ENCODE measurements at regions not wholly inside any gene's neighbourhood (a gene's known extent, or its start where the extent isn't known, plus 50 kb on each side); places are given as distances from the start of the nearest gene placed in this dataset.

DNA sequence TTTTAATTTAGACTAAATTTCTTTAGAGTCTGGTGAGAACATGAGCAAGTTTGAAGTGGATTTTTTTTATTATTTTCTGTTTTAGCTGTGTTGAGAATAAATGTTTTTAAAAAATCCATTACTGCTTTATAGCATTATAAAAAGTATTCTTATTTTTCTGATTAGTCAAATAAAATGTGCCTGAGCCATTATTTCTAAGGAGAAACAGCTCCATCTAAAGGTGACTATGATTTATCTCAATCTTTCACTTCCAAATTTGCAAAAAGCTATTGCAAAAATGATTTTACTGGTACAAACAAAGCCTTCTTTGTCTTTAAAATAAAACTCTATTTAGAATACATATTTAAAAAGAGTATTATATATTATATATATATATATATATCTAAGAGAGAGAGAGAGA lies 959.2 kb downstream of the FAM133A start:
- TF ChIP-seq SIN3A (IDR thresholded peaks at IDR 0.05; ENCODE audit: borderline replicate concordance, insufficient read depth, low read length), result no peak
- TF ChIP-seq TAF1 (IDR thresholded peaks at IDR 0.05; ENCODE audit: borderline replicate concordance, insufficient read depth, low read length), result no peak
- TF ChIP-seq FOXP2 (optimal IDR thresholded peaks at IDR 0.05; ENCODE audit: borderline replicate concordance, extremely low read depth, extremely low read length, insufficient read depth), result no peak
- TF ChIP-seq POLR2AphosphoS5 (IDR thresholded peaks at IDR 0.05; ENCODE audit: low read depth, low read length), result no peak
- TF ChIP-seq, protein P1, sequence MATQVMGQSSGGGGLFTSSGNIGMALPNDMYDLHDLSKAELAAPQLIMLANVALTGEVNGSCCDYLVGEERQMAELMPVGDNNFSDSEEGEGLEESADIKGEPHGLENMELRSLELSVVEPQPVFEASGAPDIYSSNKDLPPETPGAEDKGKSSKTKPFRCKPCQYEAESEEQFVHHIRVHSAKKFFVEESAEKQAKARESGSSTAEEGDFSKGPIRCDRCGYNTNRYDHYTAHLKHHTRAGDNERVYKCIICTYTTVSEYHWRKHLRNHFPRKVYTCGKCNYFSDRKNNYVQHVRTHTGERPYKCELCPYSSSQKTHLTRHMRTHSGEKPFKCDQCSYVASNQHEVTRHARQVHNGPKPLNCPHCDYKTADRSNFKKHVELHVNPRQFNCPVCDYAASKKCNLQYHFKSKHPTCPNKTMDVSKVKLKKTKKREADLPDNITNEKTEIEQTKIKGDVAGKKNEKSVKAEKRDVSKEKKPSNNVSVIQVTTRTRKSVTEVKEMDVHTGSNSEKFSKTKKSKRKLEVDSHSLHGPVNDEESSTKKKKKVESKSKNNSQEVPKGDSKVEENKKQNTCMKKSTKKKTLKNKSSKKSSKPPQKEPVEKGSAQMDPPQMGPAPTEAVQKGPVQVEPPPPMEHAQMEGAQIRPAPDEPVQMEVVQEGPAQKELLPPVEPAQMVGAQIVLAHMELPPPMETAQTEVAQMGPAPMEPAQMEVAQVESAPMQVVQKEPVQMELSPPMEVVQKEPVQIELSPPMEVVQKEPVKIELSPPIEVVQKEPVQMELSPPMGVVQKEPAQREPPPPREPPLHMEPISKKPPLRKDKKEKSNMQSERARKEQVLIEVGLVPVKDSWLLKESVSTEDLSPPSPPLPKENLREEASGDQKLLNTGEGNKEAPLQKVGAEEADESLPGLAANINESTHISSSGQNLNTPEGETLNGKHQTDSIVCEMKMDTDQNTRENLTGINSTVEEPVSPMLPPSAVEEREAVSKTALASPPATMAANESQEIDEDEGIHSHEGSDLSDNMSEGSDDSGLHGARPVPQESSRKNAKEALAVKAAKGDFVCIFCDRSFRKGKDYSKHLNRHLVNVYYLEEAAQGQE (IDR thresholded peaks at IDR 0.05; ENCODE audit: insufficient read depth in 1 of 2, low read depth in 2 of 2, low read length in 2 of 2), result no peak

DNA sequence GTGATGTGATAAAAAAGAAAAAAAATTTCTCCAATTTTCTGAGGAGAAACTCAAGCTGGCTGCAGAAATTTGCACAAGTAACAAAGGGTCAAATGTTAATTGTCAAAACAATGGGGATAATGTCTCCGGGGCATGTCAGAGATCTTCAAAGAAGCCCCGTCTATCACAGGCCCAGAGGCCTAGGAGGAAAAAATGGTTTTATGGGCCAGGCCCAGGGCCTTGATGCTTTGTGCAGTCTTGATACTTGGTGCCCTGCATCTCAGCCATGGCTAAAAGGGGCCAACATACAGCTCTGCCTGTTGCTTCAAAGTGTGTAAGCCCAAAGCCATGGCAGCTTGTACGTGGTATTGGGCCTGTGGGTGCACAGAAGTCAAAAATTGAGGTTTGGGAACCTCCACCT lies 961.0 kb downstream of the FAM133A start:
- TF ChIP-seq SIN3A (IDR thresholded peaks at IDR 0.05; ENCODE audit: borderline replicate concordance, insufficient read depth, low read length) (no peak), TAF1 (IDR thresholded peaks at IDR 0.05; ENCODE audit: borderline replicate concordance, insufficient read depth, low read length) (no peak), POLR2AphosphoS5 (IDR thresholded peaks at IDR 0.05; ENCODE audit: low read depth, low read length) (no peak), FOXP2 (optimal IDR thresholded peaks at IDR 0.05; ENCODE audit: borderline replicate concordance, extremely low read depth, extremely low read length, insufficient read depth) (no peak)
- TF ChIP-seq, protein P1 (IDR thresholded peaks at IDR 0.05; ENCODE audit: insufficient read depth in 1 of 2, low read depth in 2 of 2, low read length in 2 of 2), result no peak

DNA sequence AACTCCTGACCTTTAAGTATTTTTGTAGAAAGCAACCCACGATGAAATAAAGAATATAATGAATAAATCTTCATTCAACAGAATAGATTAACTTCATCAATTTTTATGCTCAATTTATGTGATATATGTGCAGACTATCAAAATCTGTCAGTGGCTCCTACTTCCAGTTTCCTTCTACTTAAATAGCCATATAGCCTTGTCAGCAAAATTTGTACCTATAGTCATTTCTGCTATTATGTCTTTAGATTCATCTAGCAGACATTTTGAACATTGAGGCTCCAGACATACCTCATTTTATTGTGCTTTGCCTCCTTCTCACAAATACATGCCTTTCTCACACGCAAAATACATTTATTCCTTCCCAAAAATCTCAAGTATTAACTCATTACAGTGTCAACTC lies 971.7 kb downstream of the FAM133A start:
- TF ChIP-seq FOXP2 (optimal IDR thresholded peaks at IDR 0.05; ENCODE audit: borderline replicate concordance, extremely low read depth, extremely low read length, insufficient read depth) (no peak), POLR2AphosphoS5 (IDR thresholded peaks at IDR 0.05; ENCODE audit: low read depth, low read length) (no peak), TAF1 (IDR thresholded peaks at IDR 0.05; ENCODE audit: borderline replicate concordance, insufficient read depth, low read length) (no peak), SIN3A (IDR thresholded peaks at IDR 0.05; ENCODE audit: borderline replicate concordance, insufficient read depth, low read length) (no peak)
- TF ChIP-seq, protein P1 (IDR thresholded peaks at IDR 0.05; ENCODE audit: insufficient read depth in 1 of 2, low read depth in 2 of 2, low read length in 2 of 2), result no peak

DNA sequence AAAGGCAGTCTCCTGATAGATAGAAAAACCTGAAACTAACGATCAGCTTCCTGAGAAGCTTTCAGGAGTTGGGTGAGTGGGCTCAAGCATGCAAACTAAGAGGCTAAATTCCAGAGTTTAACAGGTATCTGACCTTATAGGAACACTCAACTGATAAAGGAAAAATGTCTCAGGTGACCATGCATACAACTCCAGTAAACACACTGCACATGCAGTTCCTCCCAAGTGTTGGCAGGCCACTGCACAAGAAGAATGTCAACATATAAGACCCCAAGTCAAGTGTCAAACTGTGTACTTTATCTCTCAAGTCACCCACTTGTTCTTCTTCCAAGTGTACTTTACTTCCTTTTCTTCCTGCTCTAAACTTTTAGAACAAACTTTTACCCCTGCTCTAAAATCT lies 981.2 kb downstream of the FAM133A start:
- no peak for TF ChIP-seq SIN3A (IDR thresholded peaks at IDR 0.05; ENCODE audit: borderline replicate concordance, insufficient read depth, low read length)
- no peak for TF ChIP-seq TAF1 (IDR thresholded peaks at IDR 0.05; ENCODE audit: borderline replicate concordance, insufficient read depth, low read length)
- no peak for TF ChIP-seq POLR2AphosphoS5 (IDR thresholded peaks at IDR 0.05; ENCODE audit: low read depth, low read length)
- TF ChIP-seq, protein P1 (IDR thresholded peaks at IDR 0.05; ENCODE audit: insufficient read depth in 1 of 2, low read depth in 2 of 2, low read length in 2 of 2), result no peak
- TF ChIP-seq FOXP2 (optimal IDR thresholded peaks at IDR 0.05; ENCODE audit: borderline replicate concordance, extremely low read depth, extremely low read length, insufficient read depth), result no peak

DNA sequence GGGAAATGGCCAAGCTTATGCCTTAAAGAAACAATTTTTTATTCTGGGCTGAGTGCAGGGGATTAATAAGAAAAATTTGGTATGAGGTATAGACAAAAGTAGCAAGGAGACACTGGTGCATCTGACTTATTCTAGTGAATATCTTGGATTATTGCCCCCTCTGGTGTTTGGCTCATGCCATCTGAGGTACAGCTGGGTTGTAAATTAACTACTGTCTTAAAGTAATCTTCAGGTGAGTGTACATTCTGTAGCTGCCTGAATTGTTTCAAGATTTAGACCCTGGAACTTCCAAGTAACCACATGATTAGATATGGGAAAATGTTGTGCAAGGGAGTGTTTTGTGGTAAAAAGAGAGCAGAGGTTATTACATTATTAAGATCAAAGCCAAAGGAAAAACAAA lies 988.7 kb downstream of the FAM133A start:
- no peak for TF ChIP-seq TAF1 (IDR thresholded peaks at IDR 0.05; ENCODE audit: borderline replicate concordance, insufficient read depth, low read length)
- TF ChIP-seq SIN3A (IDR thresholded peaks at IDR 0.05; ENCODE audit: borderline replicate concordance, insufficient read depth, low read length), result no peak
- TF ChIP-seq POLR2AphosphoS5 (IDR thresholded peaks at IDR 0.05; ENCODE audit: low read depth, low read length), result no peak
